Calu3 (cell line): ENCODE measurements at regions not wholly inside any gene's neighbourhood (a gene's known extent, or its start where the extent isn't known, plus 50 kb on each side); places are given as distances from the start of the nearest gene placed in this dataset.
"Not testable (repeated sequence)": the region's sequence is repeated elsewhere in the genome, so short reads cannot be mapped to it uniquely, and the experiment has no call there.

Experiments
- BruUV-seq: library from RNA; stranded (reverse); fragments of 400-500 nt; replicated peaks from 2 replicates; lab custom pipeline; 2021; lab: Mats Ljungman, UMichigan
- CTCF ChIA-PET: fragments of 300-600 bp; sonication (Branson Sonifier 250); formaldehyde crosslinking; loops from one replicate; lab custom pipeline; 2022; ENCODE audit warnings: antibody characterized with exemption; lab: Charles Lee
- DNase-seq: peaks from one replicate; pipeline ENCODE4 v3.0.0; 2022
- H3K27ac Mint-ChIP-seq: one replicate; pipeline ENCODE4 v1.8.0; 2022; ENCODE audit warnings: mixed read lengths; ENCODE audit not compliant: unreplicated experiment
- H3K27me3 Mint-ChIP-seq: one replicate; pipeline ENCODE4 v1.8.0; 2022; ENCODE audit warnings: mixed read lengths; ENCODE audit not compliant: unreplicated experiment
- H3K36me3 Mint-ChIP-seq: one replicate; pipeline ENCODE4 v1.8.0; 2022; ENCODE audit warnings: mild to moderate bottlenecking, moderate library complexity, mixed read lengths; ENCODE audit not compliant: insufficient read depth, unreplicated experiment
- H3K4me1 Mint-ChIP-seq: one replicate; pipeline ENCODE4 v1.8.0; 2022; ENCODE audit warnings: mild to moderate bottlenecking, low read depth, mixed read lengths; ENCODE audit not compliant: unreplicated experiment
- H3K4me3 Mint-ChIP-seq: one replicate; pipeline ENCODE4 v1.8.0; 2022; ENCODE audit warnings: mild to moderate bottlenecking, low read depth, moderate library complexity, mixed read lengths; ENCODE audit not compliant: unreplicated experiment
- H3K9me3 Mint-ChIP-seq: one replicate; pipeline ENCODE4 v1.8.0; 2022; ENCODE audit warnings: low read depth, mixed read lengths; ENCODE audit not compliant: unreplicated experiment
- intact Hi-C: fragments of 100-400 bp; cut with micrococcal nuclease; formaldehyde crosslinking; loops from one replicate; pipeline ENCODE4 v1.10.0; 2022; ENCODE audit not compliant: unreplicated experiment

- H3K9me3 Mint-ChIP-seq, BruUV-seq, H3K36me3 Mint-ChIP-seq, intact Hi-C loops, H3K27me3 Mint-ChIP-seq, H3K27ac Mint-ChIP-seq, CTCF ChIA-PET, H3K4me1 Mint-ChIP-seq: not testable (repeated sequence)
- H3K4me3 Mint-ChIP-seq, result peak overlapping the region; percentile 63
- DNase-seq, result peak; percentile 84
Measured at GRCh38 chr5:34244281-34245031, 201.4 kb upstream of the C1QTNF3 start.

GRCh38 chr5:34245032-34245394, 202.0 kb upstream of the C1QTNF3 start:
- intact Hi-C loops, H3K27ac Mint-ChIP-seq: not testable (repeated sequence)

GRCh38 chr5:34245813-34246212, 202.8 kb upstream of the C1QTNF3 start:
- H3K4me1 Mint-ChIP-seq, H3K27me3 Mint-ChIP-seq, BruUV-seq, H3K9me3 Mint-ChIP-seq, intact Hi-C loops, H3K36me3 Mint-ChIP-seq, CTCF ChIA-PET: not testable (repeated sequence)
- Mint-ChIP-seq H3K27ac (peak overlapping the region; percentile 30), H3K4me3 (peak overlapping the region; percentile 51)
- peak; percentile 2 for DNase-seq

More at GRCh38 chr5:34245032-34245394, 202.0 kb upstream of the C1QTNF3 start:
- H3K27me3 Mint-ChIP-seq, H3K4me3 Mint-ChIP-seq, DNase-seq, CTCF ChIA-PET, BruUV-seq, H3K4me1 Mint-ChIP-seq, H3K36me3 Mint-ChIP-seq, H3K9me3 Mint-ChIP-seq: not testable (repeated sequence)

- intact Hi-C loops, H3K36me3 Mint-ChIP-seq, H3K27me3 Mint-ChIP-seq, H3K4me3 Mint-ChIP-seq, CTCF ChIA-PET, DNase-seq, H3K9me3 Mint-ChIP-seq, H3K4me1 Mint-ChIP-seq, H3K27ac Mint-ChIP-seq, BruUV-seq: not testable (repeated sequence)
Measured at GRCh38 chr5:34258598-34258997, 215.6 kb upstream of the C1QTNF3 start.

GRCh38 chr5:34261020-34261419, 218.0 kb upstream of the C1QTNF3 start:
- BruUV-seq, H3K27me3 Mint-ChIP-seq, H3K27ac Mint-ChIP-seq, H3K4me1 Mint-ChIP-seq, intact Hi-C loops, CTCF ChIA-PET, H3K4me3 Mint-ChIP-seq, DNase-seq, H3K9me3 Mint-ChIP-seq, H3K36me3 Mint-ChIP-seq: not testable (repeated sequence)

- H3K4me3 Mint-ChIP-seq, BruUV-seq, CTCF ChIA-PET, H3K27ac Mint-ChIP-seq, DNase-seq, intact Hi-C loops, H3K36me3 Mint-ChIP-seq, H3K4me1 Mint-ChIP-seq, H3K9me3 Mint-ChIP-seq, H3K27me3 Mint-ChIP-seq: not testable (repeated sequence)
Measured at GRCh38 chr5:34266151-34266550, 223.1 kb upstream of the C1QTNF3 start.

- H3K4me1 Mint-ChIP-seq, DNase-seq, H3K27me3 Mint-ChIP-seq, H3K9me3 Mint-ChIP-seq, CTCF ChIA-PET, H3K4me3 Mint-ChIP-seq, intact Hi-C loops, BruUV-seq, H3K27ac Mint-ChIP-seq, H3K36me3 Mint-ChIP-seq: not testable (repeated sequence)
Measured at GRCh38 chr5:34296759-34297158, 253.7 kb upstream of the C1QTNF3 start.

- H3K4me3 Mint-ChIP-seq, CTCF ChIA-PET, H3K9me3 Mint-ChIP-seq, DNase-seq, H3K27me3 Mint-ChIP-seq, H3K27ac Mint-ChIP-seq, H3K4me1 Mint-ChIP-seq, H3K36me3 Mint-ChIP-seq, BruUV-seq, intact Hi-C loops: not testable (repeated sequence)
Measured at GRCh38 chr5:34329201-34329600, 286.2 kb upstream of the C1QTNF3 start.

GRCh38 chr5:34329611-34330108, 286.6 kb upstream of the C1QTNF3 start:
- H3K9me3 Mint-ChIP-seq, CTCF ChIA-PET, DNase-seq, H3K27me3 Mint-ChIP-seq, intact Hi-C loops, H3K4me3 Mint-ChIP-seq, H3K27ac Mint-ChIP-seq, H3K4me1 Mint-ChIP-seq, BruUV-seq, H3K36me3 Mint-ChIP-seq: not testable (repeated sequence)

GRCh38 chr5:34331928-34332454, 289.0 kb upstream of the C1QTNF3 start:
- H3K4me3 Mint-ChIP-seq, H3K27ac Mint-ChIP-seq, H3K27me3 Mint-ChIP-seq, H3K4me1 Mint-ChIP-seq, CTCF ChIA-PET, BruUV-seq, intact Hi-C loops, H3K36me3 Mint-ChIP-seq, DNase-seq, H3K9me3 Mint-ChIP-seq: not testable (repeated sequence)
